Testis (tissue), 2 donors: ENCODE measurements at regions not wholly inside any gene's neighbourhood (a gene's known extent, or its start where the extent isn't known, plus 50 kb on each side); places are given as distances from the start of the nearest gene placed in this dataset.

ENCODE experiments used
- POLR2A ChIP-seq: fragments of 450-650 bp; IDR thresholded peaks from one replicate; pipeline ENCODE4 v1.6.1; 2017; ENCODE audit warnings: antibody characterized with exemption, mild to moderate bottlenecking, moderate library complexity
- TF ChIP-seq, protein P1 (sequence below), 3 experiments: fragments of 450-650 bp in 2 of 3; fragments of 200-600 bp in 1 of 3; sonication (generic) in 1 of 3; IDR thresholded peaks; one replicate each; pipeline ENCODE4 v1.5.1; 2016 to 2019; ENCODE audit warnings: antibody characterized with exemption in 3 of 3, mild to moderate bottlenecking in 2 of 3, moderate library complexity in 1 of 3

DNA sequence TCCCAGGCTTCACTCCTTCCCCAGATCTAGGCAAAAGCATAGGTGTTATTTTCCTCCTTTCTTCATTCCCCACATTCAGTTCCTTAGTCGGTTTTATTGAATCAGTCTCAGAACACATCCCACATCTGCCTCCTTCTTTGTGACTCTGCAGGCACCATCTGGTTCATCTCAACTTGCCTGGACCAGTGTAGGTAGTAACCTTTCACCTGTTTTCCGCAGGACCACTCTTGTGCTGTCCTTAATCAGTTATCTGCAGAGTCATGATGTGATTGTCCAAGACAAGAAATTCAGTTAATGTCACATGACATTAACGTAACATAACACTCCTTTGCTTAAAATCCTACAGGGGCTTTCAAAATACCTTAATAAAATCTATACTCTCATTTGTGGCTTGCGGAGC is 174.6 kb downstream of the CHRM3 start:
- TF ChIP-seq POLR2A: no peak
- TF ChIP-seq, protein P1, sequence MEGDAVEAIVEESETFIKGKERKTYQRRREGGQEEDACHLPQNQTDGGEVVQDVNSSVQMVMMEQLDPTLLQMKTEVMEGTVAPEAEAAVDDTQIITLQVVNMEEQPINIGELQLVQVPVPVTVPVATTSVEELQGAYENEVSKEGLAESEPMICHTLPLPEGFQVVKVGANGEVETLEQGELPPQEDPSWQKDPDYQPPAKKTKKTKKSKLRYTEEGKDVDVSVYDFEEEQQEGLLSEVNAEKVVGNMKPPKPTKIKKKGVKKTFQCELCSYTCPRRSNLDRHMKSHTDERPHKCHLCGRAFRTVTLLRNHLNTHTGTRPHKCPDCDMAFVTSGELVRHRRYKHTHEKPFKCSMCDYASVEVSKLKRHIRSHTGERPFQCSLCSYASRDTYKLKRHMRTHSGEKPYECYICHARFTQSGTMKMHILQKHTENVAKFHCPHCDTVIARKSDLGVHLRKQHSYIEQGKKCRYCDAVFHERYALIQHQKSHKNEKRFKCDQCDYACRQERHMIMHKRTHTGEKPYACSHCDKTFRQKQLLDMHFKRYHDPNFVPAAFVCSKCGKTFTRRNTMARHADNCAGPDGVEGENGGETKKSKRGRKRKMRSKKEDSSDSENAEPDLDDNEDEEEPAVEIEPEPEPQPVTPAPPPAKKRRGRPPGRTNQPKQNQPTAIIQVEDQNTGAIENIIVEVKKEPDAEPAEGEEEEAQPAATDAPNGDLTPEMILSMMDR (IDR thresholded peaks at IDR 0.05): no peak
